ENCODE measurements at regions not wholly inside any gene's neighbourhood (a gene's known extent, or its start where the extent isn't known, plus 50 kb on each side); places are given as distances from the start of the nearest gene placed in this dataset.

DNA sequence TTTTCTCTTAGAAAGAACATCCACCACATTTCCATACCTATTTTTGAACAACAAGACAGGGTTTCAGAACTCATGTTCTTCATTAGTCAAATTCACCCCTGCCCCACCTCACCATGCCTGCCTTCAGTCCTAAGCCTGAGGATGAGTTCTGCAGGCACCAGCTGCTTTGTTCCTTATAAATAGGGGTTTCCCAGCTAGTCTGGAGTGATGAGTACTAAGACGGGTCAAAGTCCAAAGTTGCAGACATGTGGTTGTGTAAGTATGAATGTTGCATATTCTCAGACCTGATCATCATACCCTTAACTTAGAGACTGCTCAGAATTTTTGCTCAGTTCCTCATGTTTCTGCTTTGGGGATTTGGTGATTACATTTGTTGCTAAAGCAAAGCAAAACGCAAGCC, 257.7 kb upstream of the CDYL start:
- TF ChIP-seq CTCF (IDR thresholded peaks at IDR 0.05; ENCODE audit: poor library complexity, severe bottlenecking) (no peak), SMC3 (conservative IDR thresholded peaks at IDR 0.05; ENCODE audit: poor library complexity) (no peak), EZH2 (IDR thresholded peaks at IDR 0.05; ENCODE audit: borderline replicate concordance, insufficient read depth, low read length, poor library complexity, severe bottlenecking) (no peak)
